NCI-H146 treated with DMSO at 0.1 percent for 48 hours (cell line): ENCODE measurements at regions not wholly inside any gene's neighbourhood (a gene's known extent, or its start where the extent isn't known, plus 50 kb on each side); places are given as distances from the start of the nearest gene placed in this dataset.
"Not testable (repeated sequence)": the region's sequence is repeated elsewhere in the genome, so short reads cannot be mapped to it uniquely, and the experiment has no call there.

Source experiments
- DNase-seq: peaks from one replicate; lab custom pipeline; 2025; ENCODE audit not compliant: unreplicated experiment; lab: John Stamatoyannopoulos, UW

- DNase-seq = no peak
Observed at GRCh38 chr2:62335612-62336011, 139.7 kb downstream of the B3GNT2 start.

- no peak for DNase-seq
Observed at GRCh38 chr2:62334440-62335058, 138.6 kb downstream of the B3GNT2 start.

GRCh38 chr2:62334009-62334408 lies 138.1 kb downstream of the B3GNT2 start:
- DNase-seq = no peak

GRCh38 chr2:62330959-62331358 lies 135.0 kb downstream of the B3GNT2 start:
- no peak for DNase-seq

- DNase-seq = no peak
Observed at GRCh38 chr2:62329797-62330196, 133.9 kb downstream of the B3GNT2 start.

GRCh38 chr2:62326735-62327134 lies 130.8 kb downstream of the B3GNT2 start:
- no peak for DNase-seq

GRCh38 chr2:62325398-62325797 lies 129.5 kb downstream of the B3GNT2 start:
- DNase-seq = no peak

GRCh38 chr2:62321380-62322289 lies 125.7 kb downstream of the B3GNT2 start:
- DNase-seq = no peak

GRCh38 chr2:62320657-62321357 lies 124.9 kb downstream of the B3GNT2 start:
- no peak for DNase-seq

- DNase-seq = not testable (repeated sequence)
Observed at GRCh38 chr2:62320137-62320536, 124.2 kb downstream of the B3GNT2 start.

- no peak for DNase-seq
Observed at GRCh38 chr2:62319070-62319469, 123.2 kb downstream of the B3GNT2 start.

- no peak for DNase-seq
Observed at GRCh38 chr2:62315476-62315875, 119.6 kb downstream of the B3GNT2 start.

GRCh38 chr2:62314291-62314690 lies 118.4 kb downstream of the B3GNT2 start:
- DNase-seq = no peak

- no peak for DNase-seq
Observed at GRCh38 chr2:62313449-62314227, 117.7 kb downstream of the B3GNT2 start.

GRCh38 chr2:62309465-62310091 lies 113.7 kb downstream of the B3GNT2 start:
- no peak for DNase-seq

- DNase-seq = no peak
Observed at GRCh38 chr2:62309081-62309464, 113.2 kb downstream of the B3GNT2 start.

- DNase-seq = no peak
Observed at GRCh38 chr2:62307469-62308389, 111.8 kb downstream of the B3GNT2 start.

GRCh38 chr2:62306751-62307468 lies 111.0 kb downstream of the B3GNT2 start:
- peak; percentile 48 for DNase-seq
